GM21390 (cell line): ENCODE measurements at regions not wholly inside any gene's neighbourhood (a gene's known extent, or its start where the extent isn't known, plus 50 kb on each side); places are given as distances from the start of the nearest gene placed in this dataset.

ENCODE experiments used
- ATAC-seq: cut with Tn5 transposase; IDR thresholded peaks from one replicate; pipeline ENCODE4 v1.9.1; 2021; ENCODE audit not compliant: unreplicated experiment

- no peak for ATAC-seq
Observed at GRCh38 chr7:23971031-23971430, 261.0 kb downstream of the STK31 start.

GRCh38 chr7:23972057-23972456 lies 262.0 kb downstream of the STK31 start:
- no peak for ATAC-seq

GRCh38 chr7:23973264-23973663 lies 263.2 kb downstream of the STK31 start:
- ATAC-seq, result no peak

- ATAC-seq, result no peak
Observed at GRCh38 chr7:23980081-23980480, 270.1 kb downstream of the STK31 start.

GRCh38 chr7:23981314-23981713 lies 271.3 kb downstream of the STK31 start:
- ATAC-seq, result no peak

- ATAC-seq, result no peak
Observed at GRCh38 chr7:23981758-23982157, 271.7 kb downstream of the STK31 start.

- ATAC-seq, result no peak
Observed at GRCh38 chr7:24005517-24005916, 278.5 kb upstream of the NPY start.

- no peak for ATAC-seq
Observed at GRCh38 chr7:24010495-24010894, 273.5 kb upstream of the NPY start.

- no peak for ATAC-seq
Observed at GRCh38 chr7:24017519-24017918, 266.5 kb upstream of the NPY start.

- ATAC-seq, result no peak
Observed at GRCh38 chr7:24018331-24018730, 265.7 kb upstream of the NPY start.

- ATAC-seq, result no peak
Observed at GRCh38 chr7:24019841-24020240, 264.1 kb upstream of the NPY start.

GRCh38 chr7:24024276-24025068 lies 259.5 kb upstream of the NPY start:
- ATAC-seq, result no peak

GRCh38 chr7:24025094-24025493 lies 258.9 kb upstream of the NPY start:
- no peak for ATAC-seq

- no peak for ATAC-seq
Observed at GRCh38 chr7:24025765-24026164, 258.2 kb upstream of the NPY start.

GRCh38 chr7:24026351-24026750 lies 257.6 kb upstream of the NPY start:
- ATAC-seq, result no peak

GRCh38 chr7:24029068-24029467 lies 254.9 kb upstream of the NPY start:
- ATAC-seq, result no peak

GRCh38 chr7:24034251-24034650 lies 249.7 kb upstream of the NPY start:
- no peak for ATAC-seq

GRCh38 chr7:24035366-24036032 lies 248.5 kb upstream of the NPY start:
- no peak for ATAC-seq

- no peak for ATAC-seq
Observed at GRCh38 chr7:24036033-24036412, 248.0 kb upstream of the NPY start.

GRCh38 chr7:24038993-24039392 lies 245.0 kb upstream of the NPY start:
- ATAC-seq, result no peak

GRCh38 chr7:24039991-24040624 lies 243.9 kb upstream of the NPY start:
- ATAC-seq, result no peak

- no peak for ATAC-seq
Observed at GRCh38 chr7:24042028-24042427, 242.0 kb upstream of the NPY start.
